ENCODE measurements at regions not wholly inside any gene's neighbourhood (a gene's known extent, or its start where the extent isn't known, plus 50 kb on each side); places are given as distances from the start of the nearest gene placed in this dataset.
A peak's percentile ranks its signal among the peaks of the same experiment; 100 is the strongest.

- no peak overlapping the region for H3K4me3 ChIP-seq
- peaks cover 0 to 44% (median 27%) of the 10 kb centered on the region in 4 donors for H3K4me1 ChIP-seq
- WGBS, 2 donors = 79 to 80% methylated on average over 6 of the region's 6 CpGs
- no peaks in the 10 kb centered on the region for H3K27me3 ChIP-seq
- intact Hi-C loops (cut with DNase I) = no loop called here
- DNase-seq = no peak
- no peak for TF ChIP-seq POLR2A (IDR thresholded peaks at IDR 0.05)
- no peak for TF ChIP-seq CTCF (IDR thresholded peaks at IDR 0.05)
- TF ChIP-seq POLR2AphosphoS5 (IDR thresholded peaks at IDR 0.05) = no peak
- TF ChIP-seq EP300 (IDR thresholded peaks at IDR 0.05) = no peak
- no peak overlapping the region for H3K27ac ChIP-seq
- H3K9me3 ChIP-seq = no peaks in the 10 kb centered on the region
- H3K36me3 ChIP-seq = no peaks in the 10 kb centered on the region
These were observed 579.4 kb upstream of the TBL1XR1 start for GRCh38 chr3:177776661-177777101.

DNA sequence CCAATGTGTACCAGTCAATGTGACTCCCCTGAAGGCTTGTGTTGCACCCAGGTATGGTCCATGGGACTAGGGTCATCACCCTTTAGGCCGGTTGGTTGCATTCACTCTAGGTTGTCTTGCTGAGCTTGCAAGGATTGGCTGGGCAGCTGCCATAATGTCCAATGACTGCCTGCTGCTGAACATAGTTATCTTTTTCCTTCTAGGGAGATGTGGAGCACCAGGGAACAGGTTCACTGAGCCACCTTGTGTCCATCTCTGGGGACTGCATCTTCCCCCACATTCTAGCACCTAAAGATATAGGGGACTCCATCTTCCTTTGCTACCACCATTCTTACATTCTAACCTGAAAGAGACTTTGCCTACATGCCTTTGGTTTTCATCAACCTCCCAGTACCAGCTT, 580.4 kb upstream of the TBL1XR1 start:
- intact Hi-C loops (cut with DNase I) = no loop called here
- H3K9me3 ChIP-seq = no peaks in the 10 kb centered on the region
- no peak for DNase-seq
- no peak overlapping the region for H3K4me3 ChIP-seq
- no peak overlapping the region for H3K27ac ChIP-seq
- TF ChIP-seq CTCF (IDR thresholded peaks at IDR 0.05) = peak in 3 of 4 experiments; percentile 17 to 40 (median 33)
- no peak for TF ChIP-seq EP300 (IDR thresholded peaks at IDR 0.05)
- WGBS, 2 donors = 50 to 88% methylated on average over 1 of the region's 1 CpG
- H3K36me3 ChIP-seq = no peaks in the 10 kb centered on the region
- peaks cover 0 to 51% (median 34%) of the 10 kb centered on the region in 4 donors for H3K4me1 ChIP-seq
- no peaks in the 10 kb centered on the region for H3K27me3 ChIP-seq

GRCh38 chr3:177778633-177779032, 581.4 kb upstream of the TBL1XR1 start:
- peak overlapping the region in 1 of 4 donors; percentile 7 for H3K27ac ChIP-seq

GRCh38 chr3:177781686-177782161, 584.4 kb upstream of the TBL1XR1 start:
- peak overlapping the region; percentile 69 to 79 (median 78) for H3K27ac ChIP-seq
- no peak overlapping the region for H3K4me3 ChIP-seq
- no peaks in the 10 kb centered on the region for H3K27me3 ChIP-seq
- no peak for TF ChIP-seq CTCF (IDR thresholded peaks at IDR 0.05)
- TF ChIP-seq POLR2A (IDR thresholded peaks at IDR 0.05) = no peak
- TF ChIP-seq POLR2AphosphoS5 (IDR thresholded peaks at IDR 0.05) = peak; percentile 38 to 80 (median 66)
- peak in 2 of 4 donors; percentile 47 to 55 for TF ChIP-seq EP300 (IDR thresholded peaks at IDR 0.05)
- WGBS, 2 donors = 46 to 74% methylated on average over 3 of the region's 3 CpGs
- peak; percentile 82 for DNase-seq
- no peaks in the 10 kb centered on the region for H3K9me3 ChIP-seq
- intact Hi-C loops (cut with DNase I) = loop anchor here (5.0 kb wide), 1 partner anchor 41 kb away; no protein-coding TSS in a partner anchor
- H3K36me3 ChIP-seq = no peaks in the 10 kb centered on the region
- peaks cover 0 to 41% (median 33%) of the 10 kb centered on the region in 4 donors for H3K4me1 ChIP-seq

More at GRCh38 chr3:177778633-177779032, 581.4 kb upstream of the TBL1XR1 start:
- WGBS, 2 donors = 36 to 59% methylated on average over 1 of the region's 1 CpG
- TF ChIP-seq POLR2A (IDR thresholded peaks at IDR 0.05) = no peak
- no peak for TF ChIP-seq POLR2AphosphoS5 (IDR thresholded peaks at IDR 0.05)
- no peak for TF ChIP-seq CTCF (IDR thresholded peaks at IDR 0.05)
- no peak for TF ChIP-seq EP300 (IDR thresholded peaks at IDR 0.05)
- H3K4me1 ChIP-seq = peaks cover 0 to 43% (median 35%) of the 10 kb centered on the region in 4 donors
- intact Hi-C loops (cut with DNase I) = no loop called here
- H3K27me3 ChIP-seq = no peaks in the 10 kb centered on the region
- no peak for DNase-seq
- H3K4me3 ChIP-seq = no peak overlapping the region
- H3K9me3 ChIP-seq = no peaks in the 10 kb centered on the region
- H3K36me3 ChIP-seq = no peaks in the 10 kb centered on the region

DNA sequence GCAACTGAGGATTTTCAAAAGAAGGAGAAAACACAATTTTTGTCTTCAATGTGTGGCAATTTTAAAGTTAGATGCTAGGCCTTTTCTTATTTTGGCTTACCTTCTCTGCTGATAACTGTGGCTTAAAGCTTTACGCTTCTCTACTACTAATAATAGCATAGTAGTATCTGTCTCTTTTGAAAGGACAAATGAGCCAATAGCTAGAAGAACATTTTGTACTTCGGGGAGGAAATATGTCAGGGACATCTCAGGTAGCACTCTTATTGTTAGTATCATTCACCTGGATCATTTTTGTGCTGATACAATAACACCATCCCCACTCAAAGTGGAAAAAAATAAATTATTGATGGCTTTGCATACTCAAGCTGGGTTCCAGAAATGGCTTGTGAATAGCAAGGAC, 586.1 kb upstream of the TBL1XR1 start:
- Histone ChIP-seq H3K9me3 (no peaks in the 10 kb centered on the region), H3K36me3 (no peaks in the 10 kb centered on the region), H3K4me3 (no peak overlapping the region), H3K27ac (peak overlapping the region in 3 of 4 donors; percentile 69 to 79 (median 79)), H3K27me3 (no peaks in the 10 kb centered on the region), H3K4me1 (peaks cover 0 to 37% (median 30%) of the 10 kb centered on the region in 4 donors)
- intact Hi-C loops (cut with DNase I) = loop anchor here (5.0 kb wide), 1 partner anchor 39 kb away; no protein-coding TSS in a partner anchor
- DNase-seq = no peak
- TF ChIP-seq EP300 (IDR thresholded peaks at IDR 0.05) (peak in 2 of 4 donors; percentile 63 to 79), POLR2AphosphoS5 (IDR thresholded peaks at IDR 0.05) (peak in 2 of 4 donors; percentile 29 to 46), CTCF (IDR thresholded peaks at IDR 0.05) (no peak), POLR2A (IDR thresholded peaks at IDR 0.05) (no peak)
- WGBS, 2 donors = 95% methylated on average over 2 of the region's 2 CpGs
